GM12864 (cell line): ENCODE measurements at regions not wholly inside any gene's neighbourhood (a gene's known extent, or its start where the extent isn't known, plus 50 kb on each side); places are given as distances from the start of the nearest gene placed in this dataset.

Experiments
- DNase-seq: peaks from one replicate; pipeline ENCODE4 v3.0.0-alpha.2; 2011; ENCODE audit warnings: low read depth
- H3K4me3 ChIP-seq: 2 replicates; pipeline ENCODE4 v1.5.1; 2011; ENCODE audit warnings: mild to moderate bottlenecking, low read depth, low read length, control low read depth
- CTCF ChIP-seq: IDR thresholded peaks from 2 replicates; pipeline ENCODE4 v1.5.1; 2011; ENCODE audit warnings: low read depth, mild to moderate bottlenecking, moderate library complexity, low read length, control low read depth, inconsistent platforms; ENCODE audit errors: missing control alignments

- no peak for TF ChIP-seq CTCF
- H3K4me3 ChIP-seq = no peak overlapping the region
- DNase-seq = no peak
These were observed 120.0 kb upstream of the THSD7B start for GRCh38 chr2:136645236-136645828.

- DNase-seq = no peak
- no peak overlapping the region for H3K4me3 ChIP-seq
- no peak for TF ChIP-seq CTCF
These were observed 125.7 kb upstream of the THSD7B start for GRCh38 chr2:136639651-136640050.

GRCh38 chr2:136638193-136638592 is 127.2 kb upstream of the THSD7B start:
- TF ChIP-seq CTCF = no peak
- no peak for DNase-seq
- H3K4me3 ChIP-seq = no peak overlapping the region

GRCh38 chr2:136637402-136637801 is 127.9 kb upstream of the THSD7B start:
- no peak overlapping the region for H3K4me3 ChIP-seq
- no peak for DNase-seq
- TF ChIP-seq CTCF = no peak

GRCh38 chr2:136628490-136628889 is 136.9 kb upstream of the THSD7B start:
- DNase-seq = no peak
- no peak for TF ChIP-seq CTCF
- H3K4me3 ChIP-seq = no peak overlapping the region

- no peak for DNase-seq
- no peak overlapping the region for H3K4me3 ChIP-seq
- TF ChIP-seq CTCF = no peak
These were observed 152.2 kb upstream of the THSD7B start for GRCh38 chr2:136613096-136613495.

- TF ChIP-seq CTCF = no peak
- H3K4me3 ChIP-seq = no peak overlapping the region
- no peak for DNase-seq
These were observed 153.3 kb upstream of the THSD7B start for GRCh38 chr2:136612079-136612478.
